Loucy (cell line): ENCODE measurements at regions not wholly inside any gene's neighbourhood (a gene's known extent, or its start where the extent isn't known, plus 50 kb on each side); places are given as distances from the start of the nearest gene placed in this dataset.

Experiments used
- H2AFZ ChIP-seq: fragments of 200-600 bp; sonication (generic); 2 replicates; pipeline ENCODE4 v1.6.0; 2016; ENCODE audit warnings: antibody characterized with exemption, mild to moderate bottlenecking, low read length, moderate library complexity
- H3F3A ChIP-seq: fragments of 200-600 bp; 2 replicates; pipeline ENCODE4 v1.6.0; 2016; ENCODE audit warnings: antibody characterized with exemption, low read depth, mild to moderate bottlenecking
- H3K27me3 ChIP-seq: fragments of 200-600 bp; sonication (generic); 2 replicates; pipeline ENCODE4 v1.6.1; 2014; ENCODE audit warnings: low read length, mild to moderate bottlenecking; ENCODE audit not compliant: insufficient read depth, poor library complexity, severe bottlenecking
- H3K36me3 ChIP-seq: fragments of 200-600 bp; sonication (generic); 2 replicates; pipeline ENCODE4 v1.6.1; 2016; ENCODE audit warnings: low read length; ENCODE audit not compliant: insufficient read depth
- H3K4me1 ChIP-seq: fragments of 200-600 bp; sonication (generic); 2 replicates; pipeline ENCODE4 v1.5.1; 2014; ENCODE audit warnings: low read length, mild to moderate bottlenecking; ENCODE audit not compliant: insufficient read depth, poor library complexity, severe bottlenecking
- H3K4me2 ChIP-seq: fragments of 200-600 bp; sonication (generic); 2 replicates; pipeline ENCODE4 v1.6.0; 2014; ENCODE audit warnings: antibody characterized with exemption, low read length, low read depth, mild to moderate bottlenecking; ENCODE audit not compliant: poor library complexity, severe bottlenecking
- H3K4me3 ChIP-seq: fragments of 200-600 bp; sonication (generic); 2 replicates; pipeline ENCODE4 v1.5.1; 2014; ENCODE audit warnings: low read length, mild to moderate bottlenecking, mixed read lengths; ENCODE audit not compliant: poor library complexity, severe bottlenecking
- H3K79me2 ChIP-seq: fragments of 200-600 bp; sonication (generic); 2 replicates; pipeline ENCODE4 v1.6.1; 2014; ENCODE audit warnings: low read length; ENCODE audit not compliant: insufficient read depth
- H3K9ac ChIP-seq: fragments of 200-600 bp; sonication (generic); 2 replicates; pipeline ENCODE4 v1.6.0; 2014; ENCODE audit warnings: mild to moderate bottlenecking, low read depth, low read length, moderate library complexity; ENCODE audit not compliant: poor library complexity, severe bottlenecking
- H3K9me2 ChIP-seq: fragments of 200-600 bp; sonication (generic); replicated peaks from 2 replicates; pipeline ENCODE4 v1.6.1; 2016; ENCODE audit warnings: low read depth, low read length, mixed read lengths
- H3K9me3 ChIP-seq: fragments of 200-600 bp; sonication (generic); 2 replicates; pipeline ENCODE4 v1.6.1; 2014; ENCODE audit warnings: mild to moderate bottlenecking, antibody characterized with exemption, low read length, low read depth; ENCODE audit not compliant: insufficient read depth
- H4K20me1 ChIP-seq: fragments of 200-600 bp; sonication (generic); 2 replicates; pipeline ENCODE4 v1.6.0; 2014; ENCODE audit warnings: antibody characterized with exemption, low read length, mild to moderate bottlenecking; ENCODE audit not compliant: insufficient read depth, poor library complexity, severe bottlenecking
- EZH2phosphoT487 ChIP-seq: fragments of 200-600 bp; IDR thresholded peaks from 2 replicates; pipeline ENCODE4 v1.6.1; 2018; ENCODE audit warnings: antibody characterized with exemption, mild to moderate bottlenecking, moderate library complexity, borderline replicate concordance
- TF ChIP-seq, protein P1 (sequence below): fragments of 200-600 bp; sonication (generic); conservative IDR thresholded peaks from 2 replicates; pipeline ENCODE4 v1.5.1; 2014; ENCODE audit warnings: mild to moderate bottlenecking, antibody characterized with exemption, low read length

DNA sequence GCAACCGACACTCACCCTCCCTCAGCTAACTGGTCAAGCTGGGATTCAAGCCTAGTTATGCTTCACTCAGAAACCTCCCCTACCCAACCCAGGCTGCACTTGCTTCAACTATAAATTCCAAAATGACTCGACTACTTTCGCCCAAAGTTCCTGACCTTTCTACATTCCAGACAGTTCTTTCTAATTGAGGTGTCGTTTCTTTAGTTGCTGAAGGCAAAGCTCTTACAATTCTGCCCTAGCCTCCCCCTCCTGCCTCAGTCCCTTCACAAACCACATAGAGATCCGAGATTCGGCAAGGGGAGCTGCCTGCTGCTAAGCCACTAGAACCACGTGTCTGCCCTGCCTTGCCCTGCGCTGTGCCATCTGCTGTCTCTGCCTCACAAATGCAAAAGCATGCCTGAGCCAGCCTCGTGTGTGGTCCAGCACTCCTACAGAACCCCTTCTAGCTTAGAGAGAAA lies 74.7 kb upstream of the SH3GL3 start:
- no peaks in the 10 kb centered on the region for H3K9me3 ChIP-seq
- no peaks in the 10 kb centered on the region for H3K27me3 ChIP-seq
- H2AFZ ChIP-seq, result no peak overlapping the region
- H3K9me2 ChIP-seq, result no peaks in the 10 kb centered on the region
- H4K20me1 ChIP-seq, result no peaks in the 10 kb centered on the region
- H3F3A ChIP-seq, result no peaks in the 10 kb centered on the region
- H3K4me1 ChIP-seq, result no peaks in the 10 kb centered on the region
- no peak overlapping the region for H3K4me3 ChIP-seq
- H3K4me2 ChIP-seq, result no peak overlapping the region
- no peaks in the 10 kb centered on the region for H3K36me3 ChIP-seq
- no peak for TF ChIP-seq EZH2phosphoT487
- TF ChIP-seq, protein P1, sequence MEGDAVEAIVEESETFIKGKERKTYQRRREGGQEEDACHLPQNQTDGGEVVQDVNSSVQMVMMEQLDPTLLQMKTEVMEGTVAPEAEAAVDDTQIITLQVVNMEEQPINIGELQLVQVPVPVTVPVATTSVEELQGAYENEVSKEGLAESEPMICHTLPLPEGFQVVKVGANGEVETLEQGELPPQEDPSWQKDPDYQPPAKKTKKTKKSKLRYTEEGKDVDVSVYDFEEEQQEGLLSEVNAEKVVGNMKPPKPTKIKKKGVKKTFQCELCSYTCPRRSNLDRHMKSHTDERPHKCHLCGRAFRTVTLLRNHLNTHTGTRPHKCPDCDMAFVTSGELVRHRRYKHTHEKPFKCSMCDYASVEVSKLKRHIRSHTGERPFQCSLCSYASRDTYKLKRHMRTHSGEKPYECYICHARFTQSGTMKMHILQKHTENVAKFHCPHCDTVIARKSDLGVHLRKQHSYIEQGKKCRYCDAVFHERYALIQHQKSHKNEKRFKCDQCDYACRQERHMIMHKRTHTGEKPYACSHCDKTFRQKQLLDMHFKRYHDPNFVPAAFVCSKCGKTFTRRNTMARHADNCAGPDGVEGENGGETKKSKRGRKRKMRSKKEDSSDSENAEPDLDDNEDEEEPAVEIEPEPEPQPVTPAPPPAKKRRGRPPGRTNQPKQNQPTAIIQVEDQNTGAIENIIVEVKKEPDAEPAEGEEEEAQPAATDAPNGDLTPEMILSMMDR, result no peak
- no peak overlapping the region for H3K9ac ChIP-seq
- no peaks in the 10 kb centered on the region for H3K79me2 ChIP-seq

DNA sequence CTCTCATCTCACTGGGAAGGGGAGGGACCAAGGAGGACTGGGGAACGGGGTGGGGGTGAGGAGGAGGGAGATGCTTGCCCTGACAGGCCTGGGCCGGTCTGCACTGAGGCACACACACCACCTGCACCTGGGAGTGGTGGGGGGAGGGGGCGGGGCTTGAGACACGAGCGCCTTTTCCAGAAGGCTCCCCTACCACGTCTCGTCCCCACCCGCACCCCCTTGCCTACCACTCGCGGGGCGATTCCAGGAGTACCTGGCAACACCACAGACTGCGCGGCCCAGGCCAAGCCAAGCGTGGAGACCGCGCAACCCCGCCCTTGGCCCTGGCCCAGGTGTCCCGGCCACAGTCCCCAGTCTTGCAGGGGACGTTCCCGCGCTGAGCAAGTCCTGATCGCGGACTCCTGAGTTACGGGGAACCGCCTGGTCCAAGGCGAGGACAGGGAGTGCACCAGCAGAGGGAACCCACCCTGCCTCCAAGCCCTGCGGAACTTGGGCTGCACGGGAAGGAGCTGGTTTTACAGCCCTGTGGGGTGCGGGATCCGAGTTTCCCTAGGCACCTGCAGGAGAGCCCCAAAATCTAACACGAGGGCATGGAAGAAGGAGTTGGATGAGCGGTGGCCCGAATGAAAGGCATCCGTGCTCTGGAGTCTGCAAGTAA lies 68.1 kb upstream of the SH3GL3 start:
- H3K79me2 ChIP-seq, result no peaks in the 10 kb centered on the region
- H4K20me1 ChIP-seq, result no peaks in the 10 kb centered on the region
- no peak overlapping the region for H3K9ac ChIP-seq
- H2AFZ ChIP-seq, result no peak overlapping the region
- H3K36me3 ChIP-seq, result no peaks in the 10 kb centered on the region
- H3K4me1 ChIP-seq, result no peaks in the 10 kb centered on the region
- TF ChIP-seq, protein P1, result no peak
- TF ChIP-seq EZH2phosphoT487, result no peak
- no peaks in the 10 kb centered on the region for H3F3A ChIP-seq
- no peak overlapping the region for H3K4me3 ChIP-seq
- H3K9me2 ChIP-seq, result no peaks in the 10 kb centered on the region
- H3K4me2 ChIP-seq, result no peak overlapping the region
- no peaks in the 10 kb centered on the region for H3K9me3 ChIP-seq
- no peaks in the 10 kb centered on the region for H3K27me3 ChIP-seq

DNA sequence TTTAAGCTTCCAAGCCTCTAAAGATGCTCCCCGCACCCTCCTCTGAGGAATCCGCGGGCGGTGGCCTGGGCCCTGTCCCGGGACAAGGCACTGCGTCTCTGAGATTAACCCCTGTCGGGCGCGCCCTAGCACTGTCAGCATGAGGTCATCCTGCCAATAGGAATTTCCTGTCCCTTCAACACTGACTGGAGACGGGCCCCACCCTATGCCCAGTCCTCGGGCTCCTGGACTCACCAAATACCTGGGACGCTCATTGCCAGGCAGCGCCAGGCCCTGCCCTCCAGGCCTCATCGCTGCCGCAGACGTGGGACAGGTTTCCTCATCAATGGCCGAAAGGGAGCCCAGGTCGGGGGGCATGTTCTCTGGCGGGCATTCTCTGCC lies 67.6 kb upstream of the SH3GL3 start:
- no peaks in the 10 kb centered on the region for H3K4me1 ChIP-seq
- no peak overlapping the region for H3K4me2 ChIP-seq
- H3K9ac ChIP-seq, result no peak overlapping the region
- no peaks in the 10 kb centered on the region for H3K9me2 ChIP-seq
- H3K36me3 ChIP-seq, result no peaks in the 10 kb centered on the region
- no peaks in the 10 kb centered on the region for H3F3A ChIP-seq
- H3K4me3 ChIP-seq, result no peak overlapping the region
- H3K79me2 ChIP-seq, result no peaks in the 10 kb centered on the region
- TF ChIP-seq, protein P1, result no peak
- no peak for TF ChIP-seq EZH2phosphoT487
- no peaks in the 10 kb centered on the region for H3K27me3 ChIP-seq
- H4K20me1 ChIP-seq, result no peaks in the 10 kb centered on the region
- H2AFZ ChIP-seq, result no peak overlapping the region
- H3K9me3 ChIP-seq, result no peaks in the 10 kb centered on the region
